Astrocyte of the cerebellum (primary cell): ENCODE measurements at regions not wholly inside any gene's neighbourhood (a gene's known extent, or its start where the extent isn't known, plus 50 kb on each side); places are given as distances from the start of the nearest gene placed in this dataset.

Experiments used
- DNase-seq: peaks from one replicate; pipeline ENCODE4 v3.0.0-alpha.2; 2011; ENCODE audit warnings: low read depth
- H3K4me3 ChIP-seq: 2 replicates; pipeline ENCODE4 v1.5.1; 2011; ENCODE audit warnings: mild to moderate bottlenecking, low read depth, low read length, moderate library complexity
- in situ Hi-C: cut with HindIII; loops from 2 replicates; pipeline ENCODE4 v1.10.0; 2017; ENCODE audit warnings: low sequenced_read_pairs
- TF ChIP-seq, protein P1 (sequence below): IDR thresholded peaks from 2 replicates; pipeline ENCODE4 v1.5.1; 2012; ENCODE audit warnings: low read length, low read depth, moderate library complexity, mild to moderate bottlenecking; ENCODE audit errors: missing control alignments

DNA sequence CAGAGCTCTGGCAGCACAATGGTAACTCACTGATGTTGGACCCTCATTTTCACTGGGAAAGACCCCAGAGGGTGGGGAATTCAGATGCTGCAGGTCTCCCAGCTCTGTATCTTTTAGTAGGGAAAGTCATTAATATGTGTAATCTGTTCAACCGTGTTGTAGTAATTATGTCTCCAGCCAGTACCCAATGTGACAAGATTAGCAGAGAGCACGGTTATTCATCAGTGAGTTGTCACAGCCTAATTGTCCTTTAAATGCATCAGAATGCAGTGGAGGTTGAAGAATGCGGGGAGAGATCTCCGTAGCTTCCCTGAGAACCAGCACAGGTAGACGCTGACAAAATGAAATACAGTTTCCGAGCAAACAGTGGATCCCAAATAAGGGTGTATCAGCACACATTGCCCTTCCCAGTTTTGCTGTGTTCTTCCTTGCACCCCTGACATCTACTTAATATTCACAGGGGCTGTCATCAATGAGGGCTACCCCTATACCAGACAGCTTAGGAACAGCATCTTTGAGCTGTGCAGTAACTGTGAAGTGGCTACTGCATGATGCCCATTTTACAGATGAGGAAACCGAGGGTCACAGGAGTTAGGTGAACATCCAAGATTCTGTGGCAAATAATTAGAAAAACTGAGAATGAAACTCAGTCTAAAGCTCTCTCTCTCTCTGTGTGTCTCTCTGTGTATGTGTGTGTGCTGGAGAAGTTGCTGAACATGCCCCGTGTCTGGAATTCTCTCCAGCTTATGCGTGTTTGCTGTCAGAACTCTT is 430.4 kb upstream of the HS6ST1 start:
- no peak overlapping the region for H3K4me3 ChIP-seq
- DNase-seq, result no peak
- in situ Hi-C loops, result no loop called here
- TF ChIP-seq, protein P1, sequence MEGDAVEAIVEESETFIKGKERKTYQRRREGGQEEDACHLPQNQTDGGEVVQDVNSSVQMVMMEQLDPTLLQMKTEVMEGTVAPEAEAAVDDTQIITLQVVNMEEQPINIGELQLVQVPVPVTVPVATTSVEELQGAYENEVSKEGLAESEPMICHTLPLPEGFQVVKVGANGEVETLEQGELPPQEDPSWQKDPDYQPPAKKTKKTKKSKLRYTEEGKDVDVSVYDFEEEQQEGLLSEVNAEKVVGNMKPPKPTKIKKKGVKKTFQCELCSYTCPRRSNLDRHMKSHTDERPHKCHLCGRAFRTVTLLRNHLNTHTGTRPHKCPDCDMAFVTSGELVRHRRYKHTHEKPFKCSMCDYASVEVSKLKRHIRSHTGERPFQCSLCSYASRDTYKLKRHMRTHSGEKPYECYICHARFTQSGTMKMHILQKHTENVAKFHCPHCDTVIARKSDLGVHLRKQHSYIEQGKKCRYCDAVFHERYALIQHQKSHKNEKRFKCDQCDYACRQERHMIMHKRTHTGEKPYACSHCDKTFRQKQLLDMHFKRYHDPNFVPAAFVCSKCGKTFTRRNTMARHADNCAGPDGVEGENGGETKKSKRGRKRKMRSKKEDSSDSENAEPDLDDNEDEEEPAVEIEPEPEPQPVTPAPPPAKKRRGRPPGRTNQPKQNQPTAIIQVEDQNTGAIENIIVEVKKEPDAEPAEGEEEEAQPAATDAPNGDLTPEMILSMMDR, result no peak

DNA sequence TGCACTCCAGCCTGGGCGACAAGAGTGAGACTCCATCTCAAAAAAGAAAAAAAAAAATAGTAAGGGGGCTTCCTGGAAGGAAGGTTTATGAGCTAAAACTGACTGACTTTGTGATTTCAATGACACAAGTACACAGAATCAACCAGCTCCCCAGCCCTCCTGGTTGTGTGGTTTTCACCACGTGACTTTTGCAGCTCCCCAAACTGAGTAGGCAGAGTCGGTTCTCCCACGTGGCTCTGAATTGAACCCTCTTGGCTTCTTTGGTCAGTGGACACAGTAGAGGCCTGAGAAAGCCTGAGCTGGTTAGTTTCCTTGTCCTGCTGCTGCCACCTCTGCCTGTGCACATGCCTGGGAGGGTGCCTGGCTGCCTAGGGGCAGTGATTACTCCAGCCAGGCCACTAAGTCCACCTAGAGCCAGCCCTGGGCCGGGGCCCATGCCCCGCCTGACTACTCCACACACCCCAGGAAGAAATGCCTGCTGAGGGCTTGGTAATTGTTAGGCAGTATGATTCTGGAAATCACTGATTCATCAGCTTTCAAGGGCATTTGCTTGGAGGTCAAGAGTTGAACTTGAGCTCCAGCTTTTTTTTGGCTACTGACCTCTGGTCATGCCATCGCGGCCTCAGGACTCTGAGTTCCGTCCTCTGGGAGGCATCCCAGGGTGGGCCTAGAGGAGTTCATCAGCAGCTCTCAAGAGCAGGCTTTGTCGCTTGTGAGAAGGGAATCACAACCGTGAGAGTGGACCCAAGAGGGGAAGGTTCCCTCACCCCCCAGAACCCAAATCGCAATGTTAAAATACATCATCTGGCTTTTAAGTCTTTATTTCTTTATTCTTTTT is 431.9 kb upstream of the HS6ST1 start:
- TF ChIP-seq, protein P1, result no peak
- no peak for DNase-seq
- in situ Hi-C loops, result no loop called here
- H3K4me3 ChIP-seq, result no peak overlapping the region

DNA sequence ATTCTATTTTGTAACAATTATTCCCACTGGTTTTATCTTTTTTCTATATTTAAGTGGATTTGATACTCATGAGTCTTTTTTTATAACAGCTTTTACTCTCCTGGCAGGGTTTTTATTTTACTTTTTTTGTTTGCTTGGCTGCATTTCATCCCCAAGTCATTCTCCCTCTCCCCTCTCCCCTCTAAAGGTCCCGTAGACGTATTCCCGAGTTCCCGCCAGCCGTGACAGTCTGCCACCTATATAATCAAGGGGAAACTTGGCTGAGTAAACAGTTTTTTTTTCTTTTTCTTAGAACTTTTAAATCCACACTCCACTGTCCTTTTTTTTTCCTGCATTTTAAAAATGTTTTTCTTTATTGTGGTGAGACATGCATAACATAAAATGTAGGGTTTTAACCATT is 433.1 kb upstream of the HS6ST1 start:
- no peak for DNase-seq
- in situ Hi-C loops, result no loop called here
- H3K4me3 ChIP-seq, result no peak overlapping the region
- TF ChIP-seq, protein P1, result no peak

DNA sequence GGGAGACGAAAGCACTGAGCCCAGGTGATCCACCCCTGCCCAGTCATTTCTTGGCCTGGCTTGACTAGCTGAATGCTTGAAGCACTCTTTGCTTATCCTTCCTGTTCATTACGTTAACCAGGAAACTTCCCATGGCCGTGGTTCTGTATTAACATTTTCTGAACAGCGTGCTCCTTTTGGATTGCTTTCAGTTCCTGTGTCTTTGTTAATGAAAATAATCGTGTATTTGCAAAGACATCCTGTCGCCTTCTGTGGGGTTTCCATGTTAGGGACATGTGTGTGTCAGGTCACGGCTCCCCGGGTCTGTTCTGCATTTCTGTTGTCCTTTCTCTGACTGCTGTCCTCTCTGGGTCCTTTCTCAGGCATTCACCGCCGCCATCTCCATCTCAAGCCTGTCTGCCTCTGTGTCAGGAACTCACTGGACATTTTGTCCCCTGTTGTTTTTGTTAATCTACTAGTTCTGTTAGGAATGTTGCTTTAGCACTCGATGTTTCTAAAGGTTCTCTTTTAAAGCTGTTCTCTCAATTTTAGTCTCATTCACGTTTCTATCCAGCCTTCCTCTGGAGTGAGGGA is 434.1 kb upstream of the HS6ST1 start:
- no peak for DNase-seq
- in situ Hi-C loops, result no loop called here
- TF ChIP-seq, protein P1, result no peak
- no peak overlapping the region for H3K4me3 ChIP-seq

DNA sequence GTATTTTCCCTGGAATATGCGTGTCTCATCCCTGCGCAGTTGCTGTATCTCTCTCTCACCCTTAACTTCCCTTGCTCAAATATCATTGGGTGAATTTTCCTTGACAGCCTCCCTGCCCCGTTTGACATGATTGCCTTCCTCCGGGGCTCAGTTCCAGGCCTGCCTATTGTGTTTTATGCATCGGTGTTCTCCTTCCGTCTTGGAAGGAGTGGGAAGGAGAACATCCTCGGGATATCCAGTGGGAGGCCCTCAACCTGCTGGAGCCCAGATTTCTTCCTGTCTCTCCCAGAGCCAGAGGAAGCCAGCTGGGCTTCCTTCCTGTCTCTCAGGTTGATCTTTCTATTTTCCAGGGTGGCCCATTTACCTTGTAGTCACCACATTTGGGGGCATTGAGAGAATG is 434.7 kb upstream of the HS6ST1 start:
- TF ChIP-seq, protein P1, result no peak
- in situ Hi-C loops, result no loop called here
- DNase-seq, result no peak

DNA sequence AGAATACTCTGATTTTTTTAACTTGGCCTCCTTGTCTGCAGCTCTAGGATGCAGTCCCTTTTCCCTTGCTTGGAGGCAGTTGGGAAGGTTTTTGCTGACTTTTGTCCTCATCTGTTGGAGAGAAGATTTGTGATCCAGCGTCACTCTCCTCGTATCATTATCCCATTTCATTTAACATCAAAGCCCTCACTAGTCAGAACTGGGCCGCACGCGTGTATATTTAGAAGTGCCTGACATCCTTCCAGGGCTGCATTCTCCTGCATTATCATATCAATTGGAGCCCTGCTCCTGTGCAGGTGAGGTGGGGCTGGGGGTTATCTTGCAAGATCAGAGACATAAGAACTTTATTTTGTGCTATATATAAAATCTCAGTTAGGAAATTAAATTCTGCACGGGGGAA is 435.1 kb upstream of the HS6ST1 start:
- DNase-seq, result no peak
- TF ChIP-seq, protein P1, result no peak
- in situ Hi-C loops, result no loop called here
- H3K4me3 ChIP-seq, result no peak overlapping the region

More for the DNA sequence above, 434.7 kb upstream of the HS6ST1 start:
- H3K4me3 ChIP-seq, result no peak overlapping the region
